Sciatic nerve (tissue), 2 donors: ENCODE measurements at regions not wholly inside any gene's neighbourhood (a gene's known extent, or its start where the extent isn't known, plus 50 kb on each side); places are given as distances from the start of the nearest gene placed in this dataset.
A peak's percentile ranks its signal among the peaks of the same experiment; 100 is the strongest.

Experiments
- ATAC-seq: fragments of 200-7000 bp; cut with Tn5 transposase; one replicate; pipeline ENCODE4 v1.9.1; 2020; ENCODE audit warnings: mild to moderate bottlenecking, moderate library complexity
- DNase-seq: peaks from one replicate; pipeline ENCODE4 v3.0.0-alpha.2; 2020; ENCODE audit warnings: low spot score
- intact Hi-C: fragments of 100-400 bp; cut with DNase I; formaldehyde crosslinking; loops from one replicate; pipeline ENCODE4 v1.14.2; 2022
- donor health status: DM: no; HTN: no; CAD: no.
- donor health status: DM: no; HTN: no; CAD: no.

DNA sequence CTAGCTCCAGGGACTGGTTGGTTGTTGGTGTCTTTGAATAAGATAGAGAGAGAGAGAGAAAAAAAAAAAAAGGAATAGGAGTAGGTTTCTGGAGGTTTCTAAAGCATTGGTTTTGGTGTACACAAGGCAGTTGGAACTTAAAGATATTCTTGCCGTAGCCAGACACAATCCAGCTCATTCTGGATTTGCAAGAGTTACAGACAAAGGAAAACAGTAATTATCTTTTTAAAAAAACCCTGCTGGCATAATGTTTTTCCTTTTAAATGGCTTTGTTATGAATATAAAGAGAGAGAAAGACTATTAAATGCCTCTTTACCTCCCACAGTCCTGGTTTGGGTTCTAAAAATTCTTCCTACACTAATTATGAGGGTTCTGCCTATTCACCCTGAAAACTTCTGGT lies 120.4 kb upstream of the RAG2 start:
- ATAC-seq (no peak), DNase-seq (no peak)
- intact Hi-C loops, result no loop called here

DNA sequence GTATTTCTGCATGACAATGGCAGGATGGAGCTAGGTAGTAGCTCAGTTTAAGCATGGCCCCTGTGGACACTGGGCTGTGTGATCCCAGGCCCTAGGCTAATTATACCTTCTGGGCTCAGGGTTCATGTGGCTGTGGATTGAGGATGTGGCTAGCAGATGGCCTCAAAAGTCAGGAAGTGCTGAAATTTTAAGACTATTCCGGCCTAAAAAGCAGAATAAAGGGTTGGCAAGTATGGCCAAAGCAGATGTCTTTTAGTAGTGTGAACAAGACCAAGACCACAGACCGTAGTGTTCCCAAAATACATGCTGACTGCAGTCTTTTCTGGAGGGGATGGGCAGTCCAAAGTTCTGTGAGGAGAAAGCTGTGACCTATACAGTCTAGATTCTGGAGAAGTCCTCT lies 115.7 kb upstream of the RAG2 start:
- peak; percentile 89 for ATAC-seq
- no peak for DNase-seq
- intact Hi-C loops, result no loop called here

DNA sequence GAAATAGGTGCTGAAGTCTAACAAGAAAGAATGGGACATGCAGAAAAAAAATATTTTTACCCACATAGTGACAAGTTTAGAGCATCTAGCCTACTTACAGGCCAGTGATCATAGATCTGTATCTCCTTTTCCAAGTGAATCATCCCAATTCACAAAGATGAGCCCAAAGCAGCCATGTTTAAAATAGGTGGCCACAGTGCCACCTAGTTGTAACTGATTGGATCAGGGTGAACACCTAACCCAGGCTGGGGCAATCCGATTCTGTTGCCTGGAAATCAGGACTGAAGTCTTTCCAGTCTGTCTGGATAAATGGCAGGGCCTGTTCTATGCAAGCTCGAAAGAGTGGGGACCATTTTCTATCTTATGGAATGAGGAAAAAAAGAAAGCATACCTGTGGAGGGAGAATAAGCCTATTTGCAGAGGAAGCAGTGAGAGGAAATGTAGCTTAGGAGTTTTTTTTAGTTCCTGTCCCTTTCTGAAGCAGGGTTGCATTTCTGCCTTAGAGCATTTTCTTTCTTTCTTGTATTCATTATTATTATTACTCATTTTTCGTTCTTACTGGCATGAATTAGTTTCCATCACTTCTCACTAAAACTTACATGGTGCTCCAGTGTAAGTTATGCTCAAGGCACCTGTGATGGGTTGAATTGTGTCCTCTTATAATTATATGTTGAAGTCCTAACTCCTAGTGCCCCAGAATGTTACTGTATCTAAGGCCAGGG lies 113.2 kb upstream of the RAG2 start:
- ATAC-seq (no peak), DNase-seq (no peak)
- intact Hi-C loops, result no loop called here
